ENCODE measurements at regions not wholly inside any gene's neighbourhood (a gene's known extent, or its start where the extent isn't known, plus 50 kb on each side); places are given as distances from the start of the nearest gene placed in this dataset.
A peak's percentile ranks its signal among the peaks of the same experiment; 100 is the strongest.

- H3K9ac ChIP-seq: no peak overlapping the region
- H4K20me1 ChIP-seq (ENCODE audit: insufficient read depth): no peaks in the 10 kb centered on the region
- 95 to 96% methylated on average over 1 of the region's 1 CpG for WGBS, 2 experiments (ENCODE audit: low coverage in 1 of 2, low lambda C conversion rate in 2 of 2, missing lambda C conversion rate in 2 of 2)
- H3K27me3 ChIP-seq (replicated peaks; ENCODE audit: insufficient read depth): no peaks in the 10 kb centered on the region
- DNase-seq: no peak
- H3K4me1 ChIP-seq (ENCODE audit: insufficient read depth): no peaks in the 10 kb centered on the region
- no peaks in the 10 kb centered on the region for H3F3A ChIP-seq (ENCODE audit: insufficient read depth)
- no peak overlapping the region for H3K4me2 ChIP-seq (ENCODE audit: unreplicated experiment)
- no peaks in the 10 kb centered on the region for H3K9me3 ChIP-seq (ENCODE audit: low read depth)
- TF ChIP-seq EZH2 (IDR thresholded peaks at IDR 0.05; ENCODE audit: insufficient read depth, poor library complexity, severe bottlenecking) (no peak), EZH2phosphoT487 (IDR thresholded peaks at IDR 0.05; ENCODE audit: insufficient read depth, low read depth) (no peak)
- H3K9me2 ChIP-seq (ENCODE audit: insufficient read depth): no peaks in the 10 kb centered on the region
- no peak overlapping the region for H3K27ac ChIP-seq
- H3K79me2 ChIP-seq (ENCODE audit: insufficient read depth): no peaks in the 10 kb centered on the region
- in situ Hi-C loops (cut with MboI): no loop called here
- H3K36me3 ChIP-seq (ENCODE audit: low read depth): no peaks in the 10 kb centered on the region
- H2AFZ ChIP-seq: no peak overlapping the region
- no peak overlapping the region for H3K4me3 ChIP-seq
Observed at GRCh38 chr3:147046916-147047315, 359.4 kb downstream of the ZIC4 start.

- no peak for TF ChIP-seq EZH2phosphoT487 (IDR thresholded peaks at IDR 0.05; ENCODE audit: insufficient read depth, low read depth)
- TF ChIP-seq EZH2 (IDR thresholded peaks at IDR 0.05; ENCODE audit: insufficient read depth, poor library complexity, severe bottlenecking): no peak
- no peaks in the 10 kb centered on the region for H3K36me3 ChIP-seq (ENCODE audit: low read depth)
- WGBS, 2 experiments (ENCODE audit: low coverage in 1 of 2, low lambda C conversion rate in 2 of 2, missing lambda C conversion rate in 2 of 2): 21 to 26% methylated on average over 1 of the region's 1 CpG
- H3K4me3 ChIP-seq: peak overlapping the region; percentile 42
- no peaks in the 10 kb centered on the region for H3K27me3 ChIP-seq (replicated peaks; ENCODE audit: insufficient read depth)
- H3K9me2 ChIP-seq (ENCODE audit: insufficient read depth): no peaks in the 10 kb centered on the region
- H3K4me2 ChIP-seq (ENCODE audit: unreplicated experiment): peak overlapping the region; percentile 50
- peaks cover 11% of the 10 kb centered on the region for H3K4me1 ChIP-seq (ENCODE audit: insufficient read depth)
- in situ Hi-C loops (cut with MboI): no loop called here
- H3K9ac ChIP-seq: peak overlapping the region; percentile 20; the same call in 1 of the 2 replicates
- peaks cover 7% of the 10 kb centered on the region for H3K9me3 ChIP-seq (ENCODE audit: low read depth)
- no peaks in the 10 kb centered on the region for H4K20me1 ChIP-seq (ENCODE audit: insufficient read depth)
- H2AFZ ChIP-seq: peak overlapping the region; percentile 20; the same call in 1 of the 2 replicates
- H3K27ac ChIP-seq: peak overlapping the region; percentile 45
- peaks cover 9% of the 10 kb centered on the region; the same call in 1 of the 2 replicates for H3F3A ChIP-seq (ENCODE audit: insufficient read depth)
- DNase-seq: peak; percentile 68
- H3K79me2 ChIP-seq (ENCODE audit: insufficient read depth): no peaks in the 10 kb centered on the region
Observed at GRCh38 chr3:147038481-147038880, 367.9 kb downstream of the ZIC4 start.

- H2AFZ ChIP-seq: no peak overlapping the region
- 52 to 68% methylated on average over 3 of the region's 3 CpGs for WGBS, 2 experiments (ENCODE audit: low coverage in 1 of 2, low lambda C conversion rate in 2 of 2, missing lambda C conversion rate in 2 of 2)
- H3K27me3 ChIP-seq (replicated peaks; ENCODE audit: insufficient read depth): no peaks in the 10 kb centered on the region
- no peaks in the 10 kb centered on the region for H3K9me2 ChIP-seq (ENCODE audit: insufficient read depth)
- H3F3A ChIP-seq (ENCODE audit: insufficient read depth): peaks cover 9% of the 10 kb centered on the region; the same call in 1 of the 2 replicates
- peaks cover 11% of the 10 kb centered on the region for H3K4me1 ChIP-seq (ENCODE audit: insufficient read depth)
- H3K9ac ChIP-seq: no peak overlapping the region
- no peaks in the 10 kb centered on the region for H3K79me2 ChIP-seq (ENCODE audit: insufficient read depth)
- no peak for DNase-seq
- H3K36me3 ChIP-seq (ENCODE audit: low read depth): no peaks in the 10 kb centered on the region
- no peak overlapping the region for H3K4me3 ChIP-seq
- TF ChIP-seq EZH2 (IDR thresholded peaks at IDR 0.05; ENCODE audit: insufficient read depth, poor library complexity, severe bottlenecking) (no peak), EZH2phosphoT487 (IDR thresholded peaks at IDR 0.05; ENCODE audit: insufficient read depth, low read depth) (no peak)
- H3K27ac ChIP-seq: no peak overlapping the region
- no peak overlapping the region for H3K4me2 ChIP-seq (ENCODE audit: unreplicated experiment)
- in situ Hi-C loops (cut with MboI): no loop called here
- peaks cover 7% of the 10 kb centered on the region for H3K9me3 ChIP-seq (ENCODE audit: low read depth)
- no peaks in the 10 kb centered on the region for H4K20me1 ChIP-seq (ENCODE audit: insufficient read depth)
Observed at GRCh38 chr3:147034359-147034758, 372.0 kb downstream of the ZIC4 start.

- DNase-seq: no peak
- H3K27me3 ChIP-seq (replicated peaks; ENCODE audit: insufficient read depth): no peaks in the 10 kb centered on the region
- no peak overlapping the region for H3K4me2 ChIP-seq (ENCODE audit: unreplicated experiment)
- no peaks in the 10 kb centered on the region for H3K36me3 ChIP-seq (ENCODE audit: low read depth)
- no peaks in the 10 kb centered on the region for H3K4me1 ChIP-seq (ENCODE audit: insufficient read depth)
- H2AFZ ChIP-seq: no peak overlapping the region
- H3F3A ChIP-seq (ENCODE audit: insufficient read depth): no peaks in the 10 kb centered on the region
- 67 to 72% methylated on average over 2 of the region's 2 CpGs for WGBS, 2 experiments (ENCODE audit: low coverage in 1 of 2, low lambda C conversion rate in 2 of 2, missing lambda C conversion rate in 2 of 2)
- H3K27ac ChIP-seq: no peak overlapping the region
- H4K20me1 ChIP-seq (ENCODE audit: insufficient read depth): no peaks in the 10 kb centered on the region
- in situ Hi-C loops (cut with MboI): no loop called here
- no peaks in the 10 kb centered on the region for H3K79me2 ChIP-seq (ENCODE audit: insufficient read depth)
- TF ChIP-seq EZH2 (IDR thresholded peaks at IDR 0.05; ENCODE audit: insufficient read depth, poor library complexity, severe bottlenecking) (no peak), EZH2phosphoT487 (IDR thresholded peaks at IDR 0.05; ENCODE audit: insufficient read depth, low read depth) (no peak)
- no peak overlapping the region for H3K9ac ChIP-seq
- H3K9me2 ChIP-seq (ENCODE audit: insufficient read depth): no peaks in the 10 kb centered on the region
- H3K9me3 ChIP-seq (ENCODE audit: low read depth): peaks cover 7% of the 10 kb centered on the region
- no peak overlapping the region for H3K4me3 ChIP-seq
Observed at GRCh38 chr3:147030274-147030673, 376.1 kb downstream of the ZIC4 start.

GRCh38 chr3:147015334-147015733 lies 391.0 kb downstream of the ZIC4 start:
- no peak overlapping the region for H2AFZ ChIP-seq
- H3K9ac ChIP-seq: no peak overlapping the region
- H3K9me2 ChIP-seq (ENCODE audit: insufficient read depth): no peaks in the 10 kb centered on the region
- no peak for DNase-seq
- H3K4me2 ChIP-seq (ENCODE audit: unreplicated experiment): no peak overlapping the region
- no peak overlapping the region for H3K4me3 ChIP-seq
- no peaks in the 10 kb centered on the region for H4K20me1 ChIP-seq (ENCODE audit: insufficient read depth)
- 40 to 55% methylated on average over 3 of the region's 3 CpGs for WGBS, 2 experiments (ENCODE audit: low coverage in 1 of 2, low lambda C conversion rate in 2 of 2, missing lambda C conversion rate in 2 of 2)
- H3K27ac ChIP-seq: no peak overlapping the region
- TF ChIP-seq EZH2phosphoT487 (IDR thresholded peaks at IDR 0.05; ENCODE audit: insufficient read depth, low read depth) (no peak), EZH2 (IDR thresholded peaks at IDR 0.05; ENCODE audit: insufficient read depth, poor library complexity, severe bottlenecking) (no peak)
- no peaks in the 10 kb centered on the region for H3K79me2 ChIP-seq (ENCODE audit: insufficient read depth)
- no peaks in the 10 kb centered on the region for H3K36me3 ChIP-seq (ENCODE audit: low read depth)
- H3K9me3 ChIP-seq (ENCODE audit: low read depth): no peaks in the 10 kb centered on the region
- peaks cover 8% of the 10 kb centered on the region; the same call in 1 of the 2 replicates for H3K4me1 ChIP-seq (ENCODE audit: insufficient read depth)
- H3K27me3 ChIP-seq (replicated peaks; ENCODE audit: insufficient read depth): no peaks in the 10 kb centered on the region
- H3F3A ChIP-seq (ENCODE audit: insufficient read depth): no peaks in the 10 kb centered on the region
- in situ Hi-C loops (cut with MboI): no loop called here
